HG03196 (cell line): ENCODE measurements at regions not wholly inside any gene's neighbourhood (a gene's known extent, or its start where the extent isn't known, plus 50 kb on each side); places are given as distances from the start of the nearest gene placed in this dataset.
A peak's percentile ranks its signal among the peaks of the same experiment; 100 is the strongest.

Experiments used
- ATAC-seq: cut with Tn5 transposase; IDR thresholded peaks from one replicate; pipeline ENCODE4 v1.9.1; 2021; ENCODE audit not compliant: unreplicated experiment

DNA sequence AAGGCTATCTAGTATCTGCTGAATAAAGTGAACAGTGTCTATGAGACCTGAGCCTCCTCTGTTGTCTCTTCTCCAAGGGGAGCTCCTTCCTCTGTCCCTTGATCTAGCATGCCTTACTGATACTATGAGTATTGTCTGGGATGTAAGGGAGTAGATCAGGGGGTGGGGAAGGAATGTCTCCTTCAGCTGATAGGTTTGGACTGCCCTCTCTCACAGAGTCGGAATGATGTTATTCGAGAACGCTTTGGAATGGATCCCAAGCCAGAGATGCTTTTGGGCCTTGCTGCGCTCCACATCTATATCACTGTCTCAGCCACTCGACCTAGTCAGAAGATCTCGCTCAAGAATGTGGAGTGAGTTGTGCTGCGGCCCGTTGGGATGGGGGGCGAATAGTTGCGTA lies 68.3 kb upstream of the PRPS1 start:
- ATAC-seq = no peak

GRCh38 chrX:107560980-107561379 lies 67.3 kb upstream of the PRPS1 start:
- no peak for ATAC-seq

DNA sequence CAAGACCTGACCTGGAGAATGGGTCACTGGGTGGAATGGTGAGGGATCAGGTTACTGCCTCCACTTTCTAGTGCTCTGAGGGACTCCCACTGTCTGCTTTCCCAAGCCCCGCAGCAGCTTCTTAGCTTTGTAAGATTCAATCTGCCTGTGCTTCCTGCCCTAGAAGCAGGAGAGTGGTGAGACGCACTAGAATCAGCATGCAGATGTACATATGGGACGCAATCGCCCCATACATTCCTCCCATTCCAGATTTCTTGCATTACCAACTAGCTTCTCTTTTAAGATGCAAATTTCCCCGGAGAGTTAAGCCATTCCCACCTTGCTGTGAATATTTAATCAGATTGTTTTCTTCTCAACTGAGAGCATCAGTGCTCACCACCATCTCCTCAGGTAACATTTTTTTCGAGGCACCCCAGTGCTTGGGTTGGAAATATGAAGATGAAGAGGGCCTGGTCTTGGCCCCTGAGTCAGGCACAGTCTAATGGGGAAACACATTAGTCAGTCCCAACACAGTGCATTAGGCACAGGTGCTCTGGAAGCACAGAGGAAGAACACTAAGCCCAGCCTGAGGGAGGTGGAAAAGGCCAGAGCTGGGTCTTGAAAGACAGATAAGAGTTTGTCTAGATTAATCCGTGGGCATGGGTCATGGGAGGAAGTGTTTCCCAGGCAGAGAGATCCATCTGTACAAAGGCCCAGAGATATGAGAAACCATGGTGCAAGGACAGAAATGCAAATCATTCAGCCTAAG lies 66.7 kb upstream of the PRPS1 start:
- ATAC-seq = no peak

DNA sequence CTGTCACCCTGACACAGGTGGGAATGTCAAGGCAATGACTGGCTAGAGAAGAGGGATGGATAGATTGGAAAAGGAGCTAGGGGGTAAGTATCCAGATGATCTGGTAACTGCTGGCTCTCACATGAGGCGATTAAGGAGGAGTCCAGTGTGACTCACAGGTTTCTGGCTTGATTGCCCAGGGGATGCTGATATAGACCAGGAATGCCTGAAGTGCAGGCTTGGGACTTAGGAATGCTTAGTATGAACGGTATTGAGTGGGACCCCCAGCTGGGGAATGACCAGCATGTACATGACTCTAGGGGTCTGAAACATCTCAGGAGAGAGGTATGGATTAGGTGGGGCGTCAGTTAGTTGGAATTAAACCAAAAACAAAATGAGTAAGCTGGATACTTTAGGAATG lies 65.8 kb upstream of the PRPS1 start:
- no peak for ATAC-seq

DNA sequence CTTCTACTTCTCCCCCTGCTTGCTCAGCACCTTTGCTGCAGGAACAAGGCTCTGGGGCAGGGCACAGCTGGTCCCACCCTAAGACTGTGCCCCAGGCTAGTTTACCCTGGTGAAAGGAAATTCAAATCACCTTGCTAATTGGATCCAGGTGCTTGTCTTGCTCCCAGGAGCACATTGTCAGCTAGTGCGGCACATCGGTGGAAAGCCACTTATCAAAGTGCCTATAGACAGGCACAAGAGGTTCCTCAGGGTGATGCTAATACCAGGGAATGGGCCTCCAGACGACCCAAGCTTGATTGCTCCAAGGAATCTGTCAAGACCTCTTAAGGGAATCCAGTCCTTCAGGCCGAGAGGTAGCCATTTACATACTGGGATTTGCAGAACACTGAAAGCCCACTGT lies 64.5 kb upstream of the PRPS1 start:
- no peak for ATAC-seq

DNA sequence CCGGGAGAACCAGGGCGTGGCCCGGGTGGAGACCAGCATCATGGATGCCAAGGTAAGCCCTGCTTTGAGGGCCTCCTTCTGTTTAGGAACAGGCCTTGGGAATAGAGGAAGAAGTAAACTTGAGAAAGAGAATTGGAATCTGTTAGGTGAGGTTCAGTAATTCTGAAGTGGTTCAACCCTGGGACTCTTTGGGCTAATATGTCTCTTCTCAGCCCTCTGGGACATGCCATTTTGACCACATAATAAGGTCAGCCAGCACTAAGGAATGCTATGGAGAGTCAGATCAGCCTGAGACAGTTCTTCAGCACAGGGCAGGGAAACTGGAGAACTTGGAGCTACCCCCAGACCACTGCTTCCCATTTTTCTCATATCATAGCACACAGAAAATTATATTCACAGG lies 63.3 kb upstream of the PRPS1 start:
- no peak for ATAC-seq

DNA sequence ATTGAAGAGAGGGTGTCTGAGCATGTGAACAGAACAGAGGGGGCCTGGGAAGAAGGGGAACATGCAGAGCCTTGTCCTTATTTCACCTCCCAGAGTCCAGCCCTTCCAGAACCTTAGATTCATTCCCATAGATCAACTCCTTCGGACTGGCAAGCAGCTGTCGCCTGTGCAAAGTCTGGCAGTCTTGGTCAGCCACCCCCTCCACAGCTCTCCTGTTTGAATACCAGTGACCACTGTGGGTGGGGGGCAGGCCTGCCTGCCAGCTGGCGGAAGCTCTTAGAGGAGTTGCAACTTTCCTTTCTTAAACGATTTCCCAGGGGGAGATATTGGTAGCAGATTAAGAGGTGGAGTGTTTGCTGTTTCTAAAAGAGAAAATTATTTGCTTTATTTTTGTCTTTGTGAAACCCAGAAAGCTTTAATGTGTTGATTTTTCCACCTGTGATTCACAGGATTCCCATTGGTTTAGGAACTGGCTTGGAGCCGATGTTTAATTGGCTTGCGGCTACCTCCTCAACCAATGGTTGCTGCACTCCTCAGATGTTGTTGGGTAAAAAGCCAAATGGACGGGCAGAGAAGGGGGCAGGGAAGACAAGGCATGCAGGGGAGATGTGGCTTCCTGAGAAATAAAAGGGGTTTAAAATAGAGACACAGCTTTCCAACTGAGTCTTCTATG lies 62.2 kb upstream of the PRPS1 start:
- ATAC-seq = no peak

DNA sequence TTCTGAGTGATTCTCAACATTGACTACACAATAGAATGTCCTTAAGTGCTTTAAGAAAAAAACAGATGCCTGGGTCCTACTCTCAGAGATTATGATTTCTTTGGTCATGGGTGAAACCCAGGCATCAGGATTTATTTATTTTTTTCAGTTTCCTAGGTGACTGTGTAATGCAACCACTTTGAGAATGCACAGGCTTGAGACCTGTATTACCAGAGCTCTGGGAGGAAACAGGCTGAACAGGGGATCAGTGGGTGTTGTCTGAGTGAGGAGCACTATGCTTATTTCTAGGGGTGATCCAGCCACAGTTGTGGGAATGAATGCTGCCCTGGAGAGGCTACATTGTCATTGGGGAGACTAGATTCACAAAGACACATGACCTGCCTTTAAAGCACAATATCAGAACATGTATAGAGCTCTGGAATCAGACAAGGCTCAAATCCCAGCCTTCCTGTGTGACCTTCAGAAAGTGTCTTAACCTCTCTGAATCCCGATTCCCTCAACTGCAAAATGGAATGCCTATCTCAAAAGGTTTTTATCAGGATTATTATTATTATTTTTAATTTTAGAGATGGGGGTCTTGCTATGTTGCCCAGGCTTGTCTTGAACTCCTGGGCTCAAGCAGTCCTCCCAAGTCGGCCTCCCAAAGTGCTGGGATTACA lies 61.6 kb upstream of the PRPS1 start:
- ATAC-seq = no peak

DNA sequence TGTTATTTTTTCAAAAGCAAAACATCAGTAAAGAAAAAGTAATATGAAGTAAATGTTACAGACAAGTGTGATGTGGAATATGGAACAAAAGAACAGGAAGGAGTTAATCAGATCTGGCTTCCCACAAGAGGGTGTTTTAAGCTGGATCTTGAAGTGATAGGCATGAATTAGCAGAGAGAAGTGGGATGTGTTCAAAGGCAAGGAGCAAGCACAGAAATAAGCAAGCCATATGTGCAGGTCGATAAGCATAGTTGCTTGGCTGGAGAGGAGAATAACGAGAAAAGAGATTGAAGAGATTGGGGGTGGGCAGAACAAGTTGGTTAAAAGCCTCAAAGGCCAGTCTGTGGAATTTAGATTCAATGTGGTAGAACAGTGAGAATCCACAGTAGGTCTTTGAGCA lies 60.9 kb upstream of the PRPS1 start:
- ATAC-seq = no peak

DNA sequence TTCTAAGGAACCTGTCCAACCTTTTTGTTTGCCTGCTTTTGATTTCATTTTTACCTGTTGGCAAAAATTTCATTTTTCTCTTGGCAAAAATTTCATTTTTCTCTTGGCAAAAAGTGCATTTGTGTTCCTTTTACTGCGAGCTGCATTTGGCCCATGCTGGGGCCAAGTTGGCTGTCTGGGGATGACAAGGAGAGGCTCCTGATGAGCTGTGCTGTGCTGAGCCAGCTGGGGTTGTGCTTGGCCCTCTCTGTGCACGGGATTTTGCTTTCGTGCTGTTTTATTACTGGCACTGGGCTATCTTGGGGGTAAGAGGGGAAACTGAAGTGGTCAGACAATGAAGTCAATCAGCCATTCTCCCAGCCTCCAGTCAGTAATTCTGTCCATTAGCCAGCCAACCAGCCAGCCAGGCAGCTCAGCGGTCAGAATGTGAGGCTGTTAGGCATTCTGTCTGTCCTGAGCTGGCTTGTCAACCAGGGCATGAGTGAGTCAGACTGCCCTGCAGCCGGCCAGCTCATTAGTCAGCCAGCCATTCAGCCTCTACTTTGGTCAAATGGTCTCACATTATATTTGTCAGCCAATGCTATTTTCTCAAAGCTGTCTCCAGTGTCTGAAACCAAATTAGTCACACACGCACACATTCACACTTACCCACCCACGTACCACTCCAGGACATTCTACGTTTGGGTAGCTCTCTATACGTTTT lies 56.9 kb upstream of the PRPS1 start:
- no peak for ATAC-seq

GRCh38 chrX:107573016-107573415 lies 55.3 kb upstream of the PRPS1 start:
- no peak for ATAC-seq

DNA sequence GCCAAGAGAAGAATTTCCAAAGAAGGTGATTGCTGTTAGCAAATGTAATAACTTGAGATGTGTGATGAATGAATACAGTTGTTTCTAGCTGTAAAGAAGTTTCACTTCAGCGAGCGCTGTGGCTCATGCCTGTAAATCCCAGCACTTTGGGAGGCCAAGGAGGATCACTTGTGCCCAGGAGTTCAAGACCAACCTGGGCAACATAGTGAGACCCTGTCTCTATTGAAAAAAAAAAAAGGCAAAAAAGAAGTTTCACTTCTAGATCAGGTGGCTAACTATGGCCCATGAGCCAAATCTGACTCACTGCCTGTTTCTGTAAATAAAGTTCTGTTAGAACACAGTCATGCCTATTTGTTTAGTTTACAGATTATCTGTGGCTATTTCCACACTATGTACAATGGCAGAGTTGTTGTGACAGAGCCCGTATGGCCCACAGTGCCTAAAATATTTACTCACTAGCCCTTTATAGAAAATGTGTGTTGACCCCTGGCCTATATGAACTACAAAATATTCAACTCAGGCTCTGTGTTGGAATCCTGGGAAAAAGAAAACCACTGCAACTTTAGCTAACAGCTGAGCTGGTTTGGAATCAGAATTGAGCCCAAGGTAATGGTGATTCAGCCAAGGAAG lies 54.1 kb upstream of the PRPS1 start:
- ATAC-seq = no peak

GRCh38 chrX:107574711-107575110 lies 53.6 kb upstream of the PRPS1 start:
- ATAC-seq = no peak

DNA sequence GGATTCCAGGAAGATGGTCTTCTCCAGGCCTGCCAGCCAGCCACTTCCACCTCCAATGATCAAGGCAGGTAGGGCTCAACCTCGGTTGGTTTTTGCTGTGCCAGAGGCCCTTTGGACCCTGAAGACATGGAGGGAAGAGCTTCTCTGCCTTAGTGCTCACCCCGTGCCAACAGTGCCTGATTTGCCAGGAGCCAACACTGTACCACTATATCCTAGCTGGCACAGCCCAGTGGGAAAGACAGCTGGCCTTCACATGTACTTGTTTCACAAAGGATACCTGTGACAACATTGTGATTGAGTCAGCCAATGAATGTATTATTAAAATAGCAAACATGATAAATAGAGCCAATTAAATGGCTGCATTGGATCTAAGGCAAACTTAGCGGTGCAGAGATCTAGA lies 51.9 kb upstream of the PRPS1 start:
- ATAC-seq = no peak

DNA sequence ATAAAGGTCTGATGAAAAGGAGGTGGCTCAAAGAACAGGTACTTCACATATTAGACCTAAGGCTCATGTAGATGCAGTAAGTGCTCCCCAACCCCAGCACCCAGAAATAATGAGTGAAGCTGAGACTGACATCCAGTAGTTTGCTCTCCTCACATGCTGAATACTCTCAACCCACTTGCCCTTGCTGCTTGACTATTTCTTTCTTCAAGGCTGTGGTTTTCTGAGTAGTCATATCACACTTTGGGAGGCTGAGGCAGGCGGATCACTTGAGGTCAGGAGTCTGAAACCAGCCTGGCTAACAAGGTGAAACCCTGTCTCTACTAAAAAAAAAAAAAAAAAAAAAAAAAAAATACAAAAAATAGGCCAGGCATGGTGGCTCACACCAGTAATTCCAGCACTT lies 51.5 kb upstream of the PRPS1 start:
- ATAC-seq = peak; percentile 71

DNA sequence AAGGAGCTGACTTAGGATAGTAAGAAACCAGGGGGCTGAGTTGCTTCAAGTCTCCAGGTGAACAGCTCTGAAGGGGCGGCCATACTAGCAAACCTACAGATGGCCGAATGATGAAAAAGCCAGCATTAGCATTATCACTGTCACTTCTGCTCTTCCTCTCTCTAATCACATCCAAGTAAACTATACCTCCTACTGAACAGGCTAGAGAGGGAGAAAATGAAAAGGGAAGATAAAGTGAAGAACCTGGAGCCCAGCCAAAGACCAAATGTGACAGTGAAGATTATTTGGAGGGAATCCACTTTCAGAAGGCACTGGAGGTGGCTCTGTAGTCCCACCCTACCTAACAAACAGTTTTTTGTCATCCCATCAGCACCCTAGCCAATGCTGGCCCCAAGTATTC lies 50.4 kb upstream of the PRPS1 start:
- no peak for ATAC-seq
